HepG2 (cell line): ENCODE measurements at regions not wholly inside any gene's neighbourhood (a gene's known extent, or its start where the extent isn't known, plus 50 kb on each side); places are given as distances from the start of the nearest gene placed in this dataset.

ENCODE experiments used
- ATAC-seq: fragments of 200-7000 bp; cut with Tn5 transposase; 3 replicates; pipeline ENCODE4 v1.9.1; 2020; ENCODE audit warnings: mild to moderate bottlenecking, moderate library complexity
- BruUV-seq: library from RNA; stranded (reverse); fragments of 400-500 nt; replicated peaks from 2 replicates; lab custom pipeline; 2021; lab: Mats Ljungman, UMichigan
- CTCF ChIA-PET: fragments of 300-600 bp; formaldehyde crosslinking; extraction: SDS; loops from one replicate; lab custom pipeline; 2021; ENCODE audit warnings: low total read pairs, inconsistent platforms, low intra/inter-chr PET ratio; lab: Yijun Ruan, JAX
- POLR2A ChIA-PET: fragments of 350-600 bp; sonication (Branson Sonifier 250); formaldehyde crosslinking; loops from one replicate; lab custom pipeline; 2020; ENCODE audit warnings: antibody characterized with exemption, inconsistent platforms; lab: Yijun Ruan, JAX
- DNase-seq: peaks from one replicate; pipeline ENCODE4 v3.0.0-alpha.2; 2015; ENCODE audit warnings: low spot score
- FAIRE-seq: peaks from 3 replicates; lab custom pipeline; 2011; peaks lifted over from hg19 to GRCh38; lab: Jason Lieb, UNC
- H2AFZ ChIP-seq: one replicate; pipeline ENCODE4 v1.6.1; 2011; ENCODE audit warnings: low read length, inconsistent platforms
- H3K27ac ChIP-seq: fragments of 300-600 bp; 3 replicates; pipeline ENCODE4 v1.8.0; 2011; ENCODE audit warnings: mixed run types, mild to moderate bottlenecking, mixed read lengths, low read length, inconsistent platforms; ENCODE audit not compliant: insufficient read depth; ENCODE audit errors: extremely low read length
- H3K27me3 ChIP-seq, 2 experiments: fragments of 200-600 bp in 1 of 2; 2 replicates in 1 of 2; 3 replicates in 1 of 2; pipeline versions ENCODE4 v1.6.0 to v1.8.0; 2011; ENCODE audit warnings: low read length in 2 of 2, mild to moderate bottlenecking in 2 of 2, moderate library complexity in 2 of 2, inconsistent platforms in 1 of 2; ENCODE audit not compliant: insufficient read depth in 2 of 2, control insufficient read depth in 1 of 2
- H3K36me3 ChIP-seq, 2 experiments: fragments of 200-600 bp in 1 of 2; replicated peaks in 1 of 2; 2 replicates in 1 of 2; 3 replicates in 1 of 2; pipeline versions ENCODE4 v1.5.1 to v1.8.0; 2011; ENCODE audit warnings: low read length in 2 of 2, inconsistent platforms in 1 of 2; ENCODE audit not compliant: insufficient read depth in 2 of 2, control insufficient read depth in 1 of 2
- H3K4me1 ChIP-seq: 2 replicates; pipeline ENCODE4 v1.5.1; 2012; ENCODE audit warnings: low read length, inconsistent platforms; ENCODE audit not compliant: insufficient read depth
- H3K4me2 ChIP-seq: 2 replicates; pipeline ENCODE4 v1.6.0; 2011; ENCODE audit warnings: low read depth, low read length, inconsistent platforms
- H3K4me3 ChIP-seq, 3 experiments: fragments of 200-600 bp in 1 of 3; sonication (generic), shearing (Covaris generic) in 1 of 3; replicated peaks in 1 of 3; 2 replicates each; pipeline ENCODE4 v1.5.1; 2011 to 2016; ENCODE audit warnings: low read length in 3 of 3, inconsistent platforms in 2 of 3, low read depth in 2 of 3, mild to moderate bottlenecking in 2 of 3, control low read depth in 1 of 3, mixed read lengths in 1 of 3; ENCODE audit not compliant: insufficient read depth in 1 of 3
- H3K79me2 ChIP-seq: one replicate; pipeline ENCODE4 v1.6.1; 2011; ENCODE audit warnings: low read length, inconsistent platforms; ENCODE audit not compliant: insufficient read depth
- H3K9ac ChIP-seq: 2 replicates; pipeline ENCODE4 v1.6.0; 2011; ENCODE audit warnings: mild to moderate bottlenecking, low read depth, low read length, inconsistent platforms; ENCODE audit not compliant: insufficient read depth
- H3K9me3 ChIP-seq: 2 replicates; pipeline ENCODE4 v1.5.1; 2012; ENCODE audit warnings: mild to moderate bottlenecking, low read length
- H4K20me1 ChIP-seq: 2 replicates; pipeline ENCODE4 v1.6.0; 2011; ENCODE audit warnings: inconsistent platforms, mild to moderate bottlenecking, low read length, moderate library complexity; ENCODE audit not compliant: insufficient read depth
- CCDC6 ChIP-seq: sonication (generic); formaldehyde crosslinking; IDR thresholded peaks from 2 replicates; pipeline ENCODE4 v1.8.1; 2022; ENCODE audit warnings: mild to moderate bottlenecking, missing genetic modification reagents, moderate library complexity
- GLI4 ChIP-seq: sonication (generic); formaldehyde crosslinking; IDR thresholded peaks from 2 replicates; pipeline ENCODE4 v1.5.1; 2020; ENCODE audit warnings: missing genetic modification reagents, mild to moderate bottlenecking, moderate library complexity, borderline replicate concordance
- MLLT10 ChIP-seq: sonication (generic); formaldehyde crosslinking; IDR thresholded peaks from 2 replicates; pipeline ENCODE4 v1.4.0; 2020; ENCODE audit warnings: missing genetic modification reagents
- SYNCRIP ChIP-seq: fragments of 200-400 bp; formaldehyde crosslinking; IDR thresholded peaks from 2 replicates; pipeline ENCODE4 v1.6.1; 2018; ENCODE audit warnings: mild to moderate bottlenecking, low read depth, low read length; ENCODE audit not compliant: insufficient read depth
- ZNF589 ChIP-seq: sonication (generic); formaldehyde crosslinking; conservative IDR thresholded peaks from 2 replicates; pipeline ENCODE4 v1.8.0; 2022; ENCODE audit warnings: mild to moderate bottlenecking, moderate library complexity, missing genetic modification reagents
- WGBS: methylation state at CpG from one replicate; pipeline ENCODE4 v1.1.6; 2017; ENCODE audit warnings: low lambda C conversion rate; 5-methylcytosine and 5-hydroxymethylcytosine counted together
- in situ Hi-C: cut with HindIII; loops from 2 replicates; pipeline ENCODE4 v1.10.0; 2017; ENCODE audit warnings: low pct_unique_long_range_greater_than_20kb; ENCODE audit not compliant: extremely low pct_ligation_motif_present
- intact Hi-C: fragments of 100-400 bp; cut with micrococcal nuclease; formaldehyde crosslinking; loops from one replicate; pipeline ENCODE4 v1.10.0; 2022; ENCODE audit not compliant: unreplicated experiment
- TF ChIP-seq, protein P1 (sequence below): sonication (generic); formaldehyde crosslinking; IDR thresholded peaks from 2 replicates; pipeline ENCODE4 v1.4.0; 2020; ENCODE audit warnings: missing genetic modification reagents
- TF ChIP-seq, protein P2 (sequence below), 2 experiments: sonication (generic) in 1 of 2; formaldehyde crosslinking in 1 of 2; IDR thresholded peaks; 2 replicates each; pipeline versions ENCODE4 v1.5.1 to v1.6.1; 2011 to 2020; ENCODE audit warnings: borderline replicate concordance in 1 of 2, low read depth in 1 of 2, low read length in 1 of 2, mild to moderate bottlenecking in 1 of 2, missing genetic modification reagents in 1 of 2, moderate library complexity in 1 of 2

DNA sequence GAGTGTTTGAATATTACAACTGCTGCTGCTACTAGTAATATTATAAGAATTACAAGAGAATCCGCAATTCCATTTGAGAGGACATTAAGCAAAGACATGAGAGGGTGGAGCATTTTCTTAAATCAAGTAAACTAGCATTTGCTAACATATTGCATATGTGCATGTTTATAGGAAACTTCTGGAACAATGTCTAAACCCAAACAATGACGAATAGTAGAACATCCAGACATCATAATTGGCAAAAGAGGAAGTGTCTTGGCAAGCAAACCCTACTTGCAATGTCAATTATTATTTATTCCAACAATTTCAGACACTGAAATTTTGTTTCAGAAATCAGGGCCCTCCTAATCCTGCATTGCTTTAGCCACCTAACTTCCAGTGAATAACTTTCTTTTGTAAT is 1155.3 kb upstream of the GJE1 start:
- H3K4me1 ChIP-seq = no peaks in the 10 kb centered on the region
- H3K4me2 ChIP-seq = no peak overlapping the region
- no peaks in the 10 kb centered on the region for H3K36me3 ChIP-seq
- ATAC-seq = no peak
- no peak for FAIRE-seq
- no peaks in the 10 kb centered on the region for H3K9me3 ChIP-seq
- 1% methylated on average over 2 of the region's 2 CpGs for WGBS
- no peak overlapping the region for H3K27ac ChIP-seq
- no peak overlapping the region for H3K4me3 ChIP-seq
- TF ChIP-seq SYNCRIP (no peak), MLLT10 (CRISPR knock-in tag) (no peak), ZNF589 (CRISPR knock-in tag) (no peak), GLI4 (CRISPR knock-in tag) (no peak), CCDC6 (no peak)
- TF ChIP-seq, protein P1, sequence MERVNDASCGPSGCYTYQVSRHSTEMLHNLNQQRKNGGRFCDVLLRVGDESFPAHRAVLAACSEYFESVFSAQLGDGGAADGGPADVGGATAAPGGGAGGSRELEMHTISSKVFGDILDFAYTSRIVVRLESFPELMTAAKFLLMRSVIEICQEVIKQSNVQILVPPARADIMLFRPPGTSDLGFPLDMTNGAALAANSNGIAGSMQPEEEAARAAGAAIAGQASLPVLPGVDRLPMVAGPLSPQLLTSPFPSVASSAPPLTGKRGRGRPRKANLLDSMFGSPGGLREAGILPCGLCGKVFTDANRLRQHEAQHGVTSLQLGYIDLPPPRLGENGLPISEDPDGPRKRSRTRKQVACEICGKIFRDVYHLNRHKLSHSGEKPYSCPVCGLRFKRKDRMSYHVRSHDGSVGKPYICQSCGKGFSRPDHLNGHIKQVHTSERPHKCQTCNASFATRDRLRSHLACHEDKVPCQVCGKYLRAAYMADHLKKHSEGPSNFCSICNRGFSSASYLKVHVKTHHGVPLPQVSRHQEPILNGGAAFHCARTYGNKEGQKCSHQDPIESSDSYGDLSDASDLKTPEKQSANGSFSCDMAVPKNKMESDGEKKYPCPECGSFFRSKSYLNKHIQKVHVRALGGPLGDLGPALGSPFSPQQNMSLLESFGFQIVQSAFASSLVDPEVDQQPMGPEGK (CRISPR knock-in tag) = no peak
- TF ChIP-seq, protein P2, sequence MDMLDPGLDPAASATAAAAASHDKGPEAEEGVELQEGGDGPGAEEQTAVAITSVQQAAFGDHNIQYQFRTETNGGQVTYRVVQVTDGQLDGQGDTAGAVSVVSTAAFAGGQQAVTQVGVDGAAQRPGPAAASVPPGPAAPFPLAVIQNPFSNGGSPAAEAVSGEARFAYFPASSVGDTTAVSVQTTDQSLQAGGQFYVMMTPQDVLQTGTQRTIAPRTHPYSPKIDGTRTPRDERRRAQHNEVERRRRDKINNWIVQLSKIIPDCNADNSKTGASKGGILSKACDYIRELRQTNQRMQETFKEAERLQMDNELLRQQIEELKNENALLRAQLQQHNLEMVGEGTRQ (IDR thresholded peaks at IDR 0.05; ENCODE audit: low read depth, low read length) = no peak
- TF ChIP-seq, protein P2 (CRISPR knock-in tag; IDR thresholded peaks at IDR 0.05; ENCODE audit: borderline replicate concordance) = no peak
- in situ Hi-C loops = no loop called here
- no peaks in the 10 kb centered on the region for H3K27me3 ChIP-seq
- H4K20me1 ChIP-seq = no peaks in the 10 kb centered on the region
- intact Hi-C loops = no loop called here
- no TSS peak for BruUV-seq
- no peak overlapping the region for H3K9ac ChIP-seq
- CTCF ChIA-PET = no interaction called here
- no peak for DNase-seq
- POLR2A ChIA-PET = no interaction called here
- H2AFZ ChIP-seq = no peak overlapping the region
- H3K79me2 ChIP-seq = no peaks in the 10 kb centered on the region
